RWPE2 (cell line): ENCODE measurements at regions not wholly inside any gene's neighbourhood (a gene's known extent, or its start where the extent isn't known, plus 50 kb on each side); places are given as distances from the start of the nearest gene placed in this dataset.

Experiments used
- ATAC-seq: fragments of 200-7000 bp; cut with Tn5 transposase; 3 replicates; pipeline ENCODE4 v1.9.1; 2021; ENCODE audit warnings: low read depth
- DNase-seq: peaks from one replicate; pipeline ENCODE4 v3.0.0-alpha.2; 2020; ENCODE audit warnings: low spot score
- H3K27ac ChIP-seq: fragments of 450-650 bp; 2 replicates; pipeline ENCODE4 v1.5.1; 2017; ENCODE audit warnings: mild to moderate bottlenecking; ENCODE audit not compliant: poor library complexity, severe bottlenecking
- H3K27me3 ChIP-seq: fragments of 250-450 bp; sonication (Bioruptor Pico); 2 replicates; pipeline ENCODE4 v1.5.1; 2021; ENCODE audit warnings: mild to moderate bottlenecking, moderate library complexity; ENCODE audit not compliant: insufficient read depth, poor library complexity, severe bottlenecking
- H3K36me3 ChIP-seq: fragments of 250-450 bp; sonication (Bioruptor Pico); 2 replicates; pipeline ENCODE4 v1.5.1; 2020; ENCODE audit warnings: low read depth, mild to moderate bottlenecking, moderate library complexity
- H3K4me1 ChIP-seq: fragments of 250-450 bp; sonication (Bioruptor Pico); 2 replicates; pipeline ENCODE4 v1.5.1; 2021; ENCODE audit warnings: mild to moderate bottlenecking, moderate library complexity; ENCODE audit not compliant: insufficient read depth, poor library complexity, severe bottlenecking
- H3K4me3 ChIP-seq: fragments of 250-450 bp; sonication (Bioruptor Pico); 2 replicates; pipeline ENCODE4 v1.5.1; 2021; ENCODE audit warnings: mild to moderate bottlenecking, moderate library complexity; ENCODE audit not compliant: severe bottlenecking
- H3K9me3 ChIP-seq: fragments of 250-450 bp; sonication (Bioruptor Pico); 2 replicates; pipeline ENCODE4 v1.5.1; 2021; ENCODE audit warnings: mild to moderate bottlenecking, moderate library complexity; ENCODE audit not compliant: severe bottlenecking
- CTCF ChIP-seq: fragments of 450-650 bp; IDR thresholded peaks from one replicate; pipeline ENCODE4 v1.5.1; 2017; ENCODE audit warnings: mild to moderate bottlenecking, moderate library complexity; ENCODE audit not compliant: poor library complexity, severe bottlenecking

- Histone ChIP-seq H3K4me1 (no peaks in the 10 kb centered on the region), H3K27me3 (peaks cover 11% of the 10 kb centered on the region), H3K9me3 (no peaks in the 10 kb centered on the region), H3K4me3 (no peak overlapping the region), H3K27ac (no peak overlapping the region), H3K36me3 (no peaks in the 10 kb centered on the region)
- no peak for ATAC-seq
- no peak for TF ChIP-seq CTCF
- no peak for DNase-seq
Observed at GRCh38 chr1:5453347-5453746, 538.9 kb downstream of the NPHP4 start.

GRCh38 chr1:5451671-5452070 lies 540.6 kb downstream of the NPHP4 start:
- peaks cover 11% of the 10 kb centered on the region for H3K27me3 ChIP-seq
- H3K36me3 ChIP-seq, result no peaks in the 10 kb centered on the region
- H3K9me3 ChIP-seq, result no peaks in the 10 kb centered on the region
- H3K4me1 ChIP-seq, result no peaks in the 10 kb centered on the region
- no peak overlapping the region for H3K27ac ChIP-seq
- H3K4me3 ChIP-seq, result no peak overlapping the region
- no peak for TF ChIP-seq CTCF
- no peak for DNase-seq
- no peak for ATAC-seq

GRCh38 chr1:5448486-5448885 lies 543.7 kb downstream of the NPHP4 start:
- no peak for TF ChIP-seq CTCF
- Histone ChIP-seq H3K36me3 (no peaks in the 10 kb centered on the region), H3K27ac (no peak overlapping the region), H3K9me3 (no peaks in the 10 kb centered on the region), H3K4me3 (no peak overlapping the region), H3K4me1 (no peaks in the 10 kb centered on the region), H3K27me3 (peaks cover 11% of the 10 kb centered on the region)
- ATAC-seq, result no peak
- DNase-seq, result no peak

GRCh38 chr1:5447503-5447960 lies 544.7 kb downstream of the NPHP4 start:
- Histone ChIP-seq H3K27ac (no peak overlapping the region), H3K36me3 (no peaks in the 10 kb centered on the region), H3K4me1 (no peaks in the 10 kb centered on the region), H3K9me3 (no peaks in the 10 kb centered on the region), H3K27me3 (peaks cover 11% of the 10 kb centered on the region), H3K4me3 (no peak overlapping the region)
- ATAC-seq (no peak), DNase-seq (no peak)
- no peak for TF ChIP-seq CTCF

DNA sequence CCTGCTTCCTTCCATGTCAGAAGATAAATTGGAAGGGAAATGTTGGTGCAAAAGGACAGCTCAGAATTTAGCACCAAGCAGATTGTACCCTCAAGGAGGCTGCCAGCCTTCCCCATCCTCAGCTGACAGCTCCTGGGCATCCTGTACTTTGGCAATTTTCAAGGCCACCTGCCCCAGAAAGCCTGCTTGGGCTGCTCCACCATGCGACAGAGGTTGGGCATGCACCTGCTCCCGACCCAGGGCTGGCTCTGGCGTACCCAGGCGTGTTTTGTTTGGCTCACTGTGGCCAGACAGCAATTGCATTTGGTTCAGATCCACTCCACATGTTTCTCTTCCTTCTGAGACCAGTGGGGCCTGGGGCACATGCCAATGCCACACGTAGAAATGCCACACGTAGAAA lies 547.8 kb downstream of the NPHP4 start:
- no peaks in the 10 kb centered on the region for H3K27me3 ChIP-seq
- TF ChIP-seq CTCF, result no peak
- no peak for ATAC-seq

More for the DNA sequence above, 547.8 kb downstream of the NPHP4 start:
- Histone ChIP-seq H3K4me3 (no peak overlapping the region), H3K4me1 (no peaks in the 10 kb centered on the region), H3K27ac (no peak overlapping the region), H3K36me3 (no peaks in the 10 kb centered on the region), H3K9me3 (no peaks in the 10 kb centered on the region)
- no peak for DNase-seq
